ENCODE measurements at regions not wholly inside any gene's neighbourhood (a gene's known extent, or its start where the extent isn't known, plus 50 kb on each side); places are given as distances from the start of the nearest gene placed in this dataset.
A peak's percentile ranks its signal among the peaks of the same experiment; 100 is the strongest.
"Not testable (repeated sequence)": the region's sequence is repeated elsewhere in the genome, so short reads cannot be mapped to it uniquely, and the experiment has no call there.

- ATAC-seq; H3K4me3 ChIP-seq (ENCODE audit: low read length); H3K27ac ChIP-seq (ENCODE audit: low read length); H3K4me1 ChIP-seq (ENCODE audit: control insufficient read depth, insufficient read depth, low read length); DNase-seq; H3K27me3 ChIP-seq (ENCODE audit: control insufficient read depth, insufficient read depth); H3K9me3 ChIP-seq (ENCODE audit: control insufficient read depth, low read length); intact Hi-C loops (cut with DNase I): not testable (repeated sequence)
- 86% methylated on average over 1 of the region's 1 CpG for WGBS
These were observed 50.6 kb upstream of the GRHL3 start for GRCh38 chr1:24268555-24268954.

GRCh38 chr1:24266998-24267397 lies 52.2 kb upstream of the GRHL3 start:
- 60% methylated on average over 3 of the region's 3 CpGs for WGBS
- intact Hi-C loops (cut with DNase I), result no loop called here
- no peaks in the 10 kb centered on the region for H3K27me3 ChIP-seq (ENCODE audit: control insufficient read depth, insufficient read depth)
- ATAC-seq (no peak), DNase-seq (no peak)
- H3K4me1 ChIP-seq (ENCODE audit: control insufficient read depth, insufficient read depth, low read length), result no peaks in the 10 kb centered on the region
- no peaks in the 10 kb centered on the region for H3K9me3 ChIP-seq (ENCODE audit: control insufficient read depth, low read length)
- H3K27ac ChIP-seq (ENCODE audit: low read length), result no peak overlapping the region
- H3K4me3 ChIP-seq (ENCODE audit: low read length), result no peak overlapping the region

- no peaks in the 10 kb centered on the region for H3K9me3 ChIP-seq (ENCODE audit: control insufficient read depth, low read length)
- no peaks in the 10 kb centered on the region for H3K4me1 ChIP-seq (ENCODE audit: control insufficient read depth, insufficient read depth, low read length)
- intact Hi-C loops (cut with DNase I), result no loop called here
- no peak overlapping the region for H3K4me3 ChIP-seq (ENCODE audit: low read length)
- H3K27ac ChIP-seq (ENCODE audit: low read length), result no peak overlapping the region
- no peaks in the 10 kb centered on the region for H3K27me3 ChIP-seq (ENCODE audit: control insufficient read depth, insufficient read depth)
- DNase-seq, result no peak
- no peak for ATAC-seq
- WGBS, result 60% methylated on average over 9 of the region's 9 CpGs
These were observed 52.7 kb upstream of the GRHL3 start for GRCh38 chr1:24266398-24266941.

DNA sequence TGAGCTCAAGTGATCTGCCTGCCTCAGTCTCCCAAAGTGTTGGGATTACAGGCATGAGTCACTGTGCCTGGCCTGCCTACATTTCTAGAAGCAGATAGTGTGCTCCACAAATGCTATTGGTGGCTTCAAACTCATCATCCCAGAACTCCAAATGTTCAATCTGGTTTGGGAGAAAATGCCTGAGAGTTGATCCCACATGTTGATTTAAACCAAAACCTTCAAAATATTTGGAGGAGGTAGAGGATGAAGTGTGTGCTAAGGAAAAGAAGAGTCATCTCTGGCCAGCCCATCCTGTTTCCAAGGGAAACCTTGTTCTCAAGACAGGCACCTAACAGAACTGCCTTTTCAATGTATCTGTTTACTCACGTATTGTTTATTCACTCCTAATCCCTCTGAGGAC lies 55.4 kb upstream of the GRHL3 start:
- 87% methylated on average over 1 of the region's 1 CpG for WGBS
- intact Hi-C loops (cut with DNase I), result no loop called here
- ATAC-seq, result no peak

DNA sequence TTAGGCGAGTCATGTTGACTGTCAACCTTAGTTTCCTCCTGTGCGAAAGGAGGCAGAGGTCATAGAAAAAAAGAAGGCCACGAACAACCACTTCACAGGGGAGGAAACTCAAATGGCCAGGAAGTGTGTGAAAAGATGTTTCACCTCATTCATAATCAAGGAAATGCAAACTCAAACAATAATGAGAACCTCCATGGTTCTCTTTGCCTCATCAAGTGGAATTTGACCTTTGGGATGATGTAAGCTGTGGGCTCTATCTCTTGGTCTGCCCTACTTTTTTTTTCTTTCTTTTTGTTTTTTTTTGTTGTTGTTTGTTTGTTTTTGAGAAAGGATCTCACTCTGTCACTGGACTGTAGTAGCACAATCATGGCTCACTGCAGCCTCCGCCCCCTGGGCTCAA lies 55.9 kb upstream of the GRHL3 start:
- H3K27ac ChIP-seq (ENCODE audit: low read length), result no peak overlapping the region
- intact Hi-C loops (cut with DNase I), result no loop called here
- H3K27me3 ChIP-seq (ENCODE audit: control insufficient read depth, insufficient read depth), result no peaks in the 10 kb centered on the region
- H3K4me3 ChIP-seq (ENCODE audit: low read length), result no peak overlapping the region
- ATAC-seq (no peak), DNase-seq (no peak)
- no peaks in the 10 kb centered on the region for H3K9me3 ChIP-seq (ENCODE audit: control insufficient read depth, low read length)
- 85% methylated on average over 4 of the region's 4 CpGs for WGBS
- no peaks in the 10 kb centered on the region for H3K4me1 ChIP-seq (ENCODE audit: control insufficient read depth, insufficient read depth, low read length)

More for the DNA sequence above, 55.4 kb upstream of the GRHL3 start:
- Histone ChIP-seq H3K4me1 (ENCODE audit: control insufficient read depth, insufficient read depth, low read length) (no peaks in the 10 kb centered on the region), H3K9me3 (ENCODE audit: control insufficient read depth, low read length) (no peaks in the 10 kb centered on the region), H3K27me3 (ENCODE audit: control insufficient read depth, insufficient read depth) (no peaks in the 10 kb centered on the region), H3K27ac (ENCODE audit: low read length) (no peak overlapping the region), H3K4me3 (ENCODE audit: low read length) (no peak overlapping the region)
- DNase-seq, result no peak

GRCh38 chr1:24261977-24262376 lies 57.2 kb upstream of the GRHL3 start:
- 80% methylated on average over 5 of the region's 5 CpGs for WGBS
- H3K4me1 ChIP-seq (ENCODE audit: control insufficient read depth, insufficient read depth, low read length), result no peaks in the 10 kb centered on the region
- intact Hi-C loops (cut with DNase I), result no loop called here
- DNase-seq (no peak), ATAC-seq (no peak)
- no peak overlapping the region for H3K27ac ChIP-seq (ENCODE audit: low read length)
- H3K9me3 ChIP-seq (ENCODE audit: control insufficient read depth, low read length), result no peaks in the 10 kb centered on the region
- no peak overlapping the region for H3K4me3 ChIP-seq (ENCODE audit: low read length)
- H3K27me3 ChIP-seq (ENCODE audit: control insufficient read depth, insufficient read depth), result no peaks in the 10 kb centered on the region

DNA sequence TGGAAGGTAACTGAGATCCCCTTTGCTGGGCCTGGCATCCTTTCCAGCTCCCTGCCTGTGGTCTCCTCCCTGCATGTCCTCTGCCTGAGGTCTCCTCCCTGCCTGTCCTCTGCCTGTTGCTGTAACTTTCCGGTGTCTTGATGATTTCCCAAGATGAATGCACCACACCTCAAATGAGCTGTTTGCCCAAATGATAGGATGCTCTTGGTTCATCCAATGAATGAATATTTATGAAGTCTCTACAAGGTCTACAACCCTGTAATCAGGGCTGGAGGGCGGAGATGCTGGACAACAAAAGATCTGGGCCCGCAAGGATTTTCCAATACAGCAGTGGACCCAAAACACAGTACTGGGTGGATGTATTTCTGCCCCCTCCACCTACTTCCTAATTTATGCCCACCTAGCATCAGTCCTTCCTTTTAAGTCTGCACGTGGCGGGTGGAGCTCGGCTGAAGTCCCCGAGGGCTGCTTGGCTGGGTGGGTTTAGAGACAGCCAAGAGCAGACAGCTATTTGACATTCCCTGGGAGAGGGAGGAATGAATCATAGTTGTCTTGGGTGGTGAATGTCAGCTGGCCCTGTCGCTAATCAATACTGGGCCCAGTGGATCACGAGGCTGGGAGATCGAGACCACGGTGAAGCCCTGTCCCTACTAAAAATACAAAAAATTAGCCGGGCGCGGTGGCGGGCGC lies 60.3 kb upstream of the GRHL3 start:
- Histone ChIP-seq H3K27ac (ENCODE audit: low read length) (no peak overlapping the region), H3K27me3 (ENCODE audit: control insufficient read depth, insufficient read depth) (no peaks in the 10 kb centered on the region), H3K4me3 (ENCODE audit: low read length) (no peak overlapping the region), H3K9me3 (ENCODE audit: control insufficient read depth, low read length) (no peaks in the 10 kb centered on the region), H3K4me1 (ENCODE audit: control insufficient read depth, insufficient read depth, low read length) (no peaks in the 10 kb centered on the region)
- no peak for DNase-seq
- intact Hi-C loops (cut with DNase I), result no loop called here
- ATAC-seq, result no peak
- WGBS, result 95% methylated on average over 16 of the region's 16 CpGs

- intact Hi-C loops (cut with DNase I), result no loop called here
- 72% methylated on average over 2 of the region's 2 CpGs for WGBS
- Histone ChIP-seq H3K4me1 (ENCODE audit: control insufficient read depth, insufficient read depth, low read length) (no peaks in the 10 kb centered on the region), H3K9me3 (ENCODE audit: control insufficient read depth, low read length) (no peaks in the 10 kb centered on the region), H3K27ac (ENCODE audit: low read length) (no peak overlapping the region), H3K4me3 (ENCODE audit: low read length) (no peak overlapping the region), H3K27me3 (ENCODE audit: control insufficient read depth, insufficient read depth) (no peaks in the 10 kb centered on the region)
- no peak for ATAC-seq
- DNase-seq, result no peak
These were observed 61.8 kb upstream of the GRHL3 start for GRCh38 chr1:24257373-24257772.

- intact Hi-C loops (cut with DNase I), result no loop called here
- no peak for DNase-seq
- Histone ChIP-seq H3K27me3 (ENCODE audit: control insufficient read depth, insufficient read depth) (no peaks in the 10 kb centered on the region), H3K9me3 (ENCODE audit: control insufficient read depth, low read length) (no peaks in the 10 kb centered on the region), H3K4me3 (ENCODE audit: low read length) (no peak overlapping the region), H3K4me1 (ENCODE audit: control insufficient read depth, insufficient read depth, low read length) (no peaks in the 10 kb centered on the region), H3K27ac (ENCODE audit: low read length) (no peak overlapping the region)
- 76% methylated on average over 2 of the region's 2 CpGs for WGBS
- ATAC-seq, result no peak
These were observed 62.5 kb upstream of the GRHL3 start for GRCh38 chr1:24256687-24257086.

DNA sequence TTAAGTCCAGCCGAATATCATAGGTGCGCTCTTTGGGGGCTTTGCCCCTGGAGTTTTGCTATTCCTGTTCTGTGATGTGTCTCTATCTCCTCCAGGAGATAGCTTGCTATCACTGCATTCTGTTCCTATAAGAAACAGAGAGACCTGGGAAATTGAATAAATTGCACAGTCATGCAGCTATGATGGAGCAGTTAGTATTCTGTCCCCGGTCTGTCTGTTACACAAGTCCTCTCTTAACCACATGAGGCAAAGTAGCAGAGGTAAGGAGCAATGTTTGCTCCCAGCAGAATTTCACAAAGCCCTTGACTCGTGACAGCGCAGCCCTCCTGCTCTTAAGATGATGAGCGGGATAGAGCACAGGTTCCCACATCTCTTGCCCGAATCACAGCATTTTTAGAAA lies 63.9 kb upstream of the GRHL3 start:
- no peaks in the 10 kb centered on the region for H3K27me3 ChIP-seq (ENCODE audit: control insufficient read depth, insufficient read depth)
- H3K27ac ChIP-seq (ENCODE audit: low read length), result no peak overlapping the region
- no peaks in the 10 kb centered on the region for H3K4me1 ChIP-seq (ENCODE audit: control insufficient read depth, insufficient read depth, low read length)
- 87% methylated on average over 7 of the region's 7 CpGs for WGBS
- no peak for DNase-seq
- no peak for ATAC-seq
- no peaks in the 10 kb centered on the region for H3K9me3 ChIP-seq (ENCODE audit: control insufficient read depth, low read length)
- no peak overlapping the region for H3K4me3 ChIP-seq (ENCODE audit: low read length)
- intact Hi-C loops (cut with DNase I), result no loop called here

- ATAC-seq (peak in 1 of 2 donors; percentile 19), DNase-seq (no peak)
- no peaks in the 10 kb centered on the region for H3K9me3 ChIP-seq (ENCODE audit: control insufficient read depth, low read length)
- intact Hi-C loops (cut with DNase I), result no loop called here
- no peaks in the 10 kb centered on the region for H3K4me1 ChIP-seq (ENCODE audit: control insufficient read depth, insufficient read depth, low read length)
- no peak overlapping the region for H3K4me3 ChIP-seq (ENCODE audit: low read length)
- no peaks in the 10 kb centered on the region for H3K27me3 ChIP-seq (ENCODE audit: control insufficient read depth, insufficient read depth)
- WGBS, result 86% methylated on average over 9 of the region's 9 CpGs
- H3K27ac ChIP-seq (ENCODE audit: low read length), result no peak overlapping the region
These were observed 64.4 kb upstream of the GRHL3 start for GRCh38 chr1:24254783-24255182.

DNA sequence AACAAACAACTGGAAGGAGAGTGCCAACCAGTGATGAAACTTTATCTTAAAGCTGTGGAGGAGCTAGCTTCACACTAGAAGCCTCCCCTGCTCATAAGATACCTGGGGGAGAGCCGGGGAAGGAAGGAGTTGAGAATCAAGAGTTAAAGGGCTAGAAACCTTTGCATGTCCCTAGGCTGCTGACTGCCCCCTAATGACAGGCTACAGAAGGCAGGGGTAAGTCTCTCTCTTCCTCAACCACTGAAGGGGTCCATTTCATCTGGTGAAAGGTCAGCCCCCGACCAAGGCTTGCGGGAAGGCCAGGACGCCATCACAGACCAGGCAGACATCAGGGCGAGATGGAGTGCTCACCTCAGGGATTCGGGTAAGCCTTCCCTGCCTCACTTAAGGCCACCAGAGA lies 65.6 kb upstream of the GRHL3 start:
- Histone ChIP-seq H3K4me1 (ENCODE audit: control insufficient read depth, insufficient read depth, low read length) (no peaks in the 10 kb centered on the region), H3K27ac (ENCODE audit: low read length) (no peak overlapping the region), H3K27me3 (ENCODE audit: control insufficient read depth, insufficient read depth) (no peaks in the 10 kb centered on the region), H3K9me3 (ENCODE audit: control insufficient read depth, low read length) (no peaks in the 10 kb centered on the region), H3K4me3 (ENCODE audit: low read length) (no peak overlapping the region)
- WGBS, result 90% methylated on average over 6 of the region's 6 CpGs
- ATAC-seq (no peak), DNase-seq (no peak)
- intact Hi-C loops (cut with DNase I), result no loop called here

All from right cardiac atrium (tissue), 5 donors.